T-helper 22 cell (primary cell): ENCODE measurements at regions not wholly inside any gene's neighbourhood (a gene's known extent, or its start where the extent isn't known, plus 50 kb on each side); places are given as distances from the start of the nearest gene placed in this dataset.
"Not testable (repeated sequence)": the region's sequence is repeated elsewhere in the genome, so short reads cannot be mapped to it uniquely, and the experiment has no call there.

Experiments
- DNase-seq: peaks from one replicate; pipeline ENCODE4 v3.0.0-alpha.2; 2020; ENCODE audit warnings: low read depth

- DNase-seq, result not testable (repeated sequence)
Observed at GRCh38 chr2:87542599-87543174, 205.2 kb upstream of the PLGLB2 start.

GRCh38 chr2:87543797-87544196 is 204.1 kb upstream of the PLGLB2 start:
- not testable (repeated sequence) for DNase-seq

- DNase-seq, result not testable (repeated sequence)
Observed at GRCh38 chr2:87547106-87547505, 200.8 kb upstream of the PLGLB2 start.

GRCh38 chr2:87547966-87548365 is 199.9 kb upstream of the PLGLB2 start:
- not testable (repeated sequence) for DNase-seq

GRCh38 chr2:87548681-87549536 is 199.0 kb upstream of the PLGLB2 start:
- DNase-seq, result not testable (repeated sequence)

- not testable (repeated sequence) for DNase-seq
Observed at GRCh38 chr2:87549561-87550202, 198.2 kb upstream of the PLGLB2 start.

- DNase-seq, result not testable (repeated sequence)
Observed at GRCh38 chr2:87554678-87555077, 193.2 kb upstream of the PLGLB2 start.

GRCh38 chr2:87555082-87555481 is 192.8 kb upstream of the PLGLB2 start:
- not testable (repeated sequence) for DNase-seq

GRCh38 chr2:87559001-87559400 is 188.9 kb upstream of the PLGLB2 start:
- DNase-seq, result not testable (repeated sequence)

- DNase-seq, result not testable (repeated sequence)
Observed at GRCh38 chr2:87559735-87560134, 188.2 kb upstream of the PLGLB2 start.

GRCh38 chr2:87565116-87565515 is 182.8 kb upstream of the PLGLB2 start:
- DNase-seq, result not testable (repeated sequence)

- not testable (repeated sequence) for DNase-seq
Observed at GRCh38 chr2:87566531-87566930, 181.4 kb upstream of the PLGLB2 start.

- DNase-seq, result not testable (repeated sequence)
Observed at GRCh38 chr2:87567093-87567492, 180.8 kb upstream of the PLGLB2 start.

- not testable (repeated sequence) for DNase-seq
Observed at GRCh38 chr2:87567912-87568311, 180.0 kb upstream of the PLGLB2 start.

- not testable (repeated sequence) for DNase-seq
Observed at GRCh38 chr2:87568554-87569278, 179.2 kb upstream of the PLGLB2 start.

- not testable (repeated sequence) for DNase-seq
Observed at GRCh38 chr2:87569689-87570397, 178.0 kb upstream of the PLGLB2 start.

GRCh38 chr2:87571889-87572465 is 175.9 kb upstream of the PLGLB2 start:
- not testable (repeated sequence) for DNase-seq

GRCh38 chr2:87572906-87573305 is 175.0 kb upstream of the PLGLB2 start:
- not testable (repeated sequence) for DNase-seq

- not testable (repeated sequence) for DNase-seq
Observed at GRCh38 chr2:87573386-87574192, 174.3 kb upstream of the PLGLB2 start.
